RWPE2 (cell line): ENCODE measurements at regions not wholly inside any gene's neighbourhood (a gene's known extent, or its start where the extent isn't known, plus 50 kb on each side); places are given as distances from the start of the nearest gene placed in this dataset.

Experiments used
- ATAC-seq: fragments of 200-7000 bp; cut with Tn5 transposase; 3 replicates; pipeline ENCODE4 v1.9.1; 2021; ENCODE audit warnings: low read depth
- DNase-seq: peaks from one replicate; pipeline ENCODE4 v3.0.0-alpha.2; 2020; ENCODE audit warnings: low spot score
- H3K27ac ChIP-seq: fragments of 450-650 bp; 2 replicates; pipeline ENCODE4 v1.5.1; 2017; ENCODE audit warnings: mild to moderate bottlenecking; ENCODE audit not compliant: poor library complexity, severe bottlenecking
- H3K27me3 ChIP-seq: fragments of 250-450 bp; sonication (Bioruptor Pico); 2 replicates; pipeline ENCODE4 v1.5.1; 2021; ENCODE audit warnings: mild to moderate bottlenecking, moderate library complexity; ENCODE audit not compliant: insufficient read depth, poor library complexity, severe bottlenecking
- H3K36me3 ChIP-seq: fragments of 250-450 bp; sonication (Bioruptor Pico); 2 replicates; pipeline ENCODE4 v1.5.1; 2020; ENCODE audit warnings: low read depth, mild to moderate bottlenecking, moderate library complexity
- H3K4me1 ChIP-seq: fragments of 250-450 bp; sonication (Bioruptor Pico); 2 replicates; pipeline ENCODE4 v1.5.1; 2021; ENCODE audit warnings: mild to moderate bottlenecking, moderate library complexity; ENCODE audit not compliant: insufficient read depth, poor library complexity, severe bottlenecking
- H3K4me3 ChIP-seq: fragments of 250-450 bp; sonication (Bioruptor Pico); 2 replicates; pipeline ENCODE4 v1.5.1; 2021; ENCODE audit warnings: mild to moderate bottlenecking, moderate library complexity; ENCODE audit not compliant: severe bottlenecking
- H3K9me3 ChIP-seq: fragments of 250-450 bp; sonication (Bioruptor Pico); 2 replicates; pipeline ENCODE4 v1.5.1; 2021; ENCODE audit warnings: mild to moderate bottlenecking, moderate library complexity; ENCODE audit not compliant: severe bottlenecking
- TF ChIP-seq, protein P1 (sequence below): fragments of 450-650 bp; IDR thresholded peaks from one replicate; pipeline ENCODE4 v1.5.1; 2017; ENCODE audit warnings: mild to moderate bottlenecking, moderate library complexity; ENCODE audit not compliant: poor library complexity, severe bottlenecking

DNA sequence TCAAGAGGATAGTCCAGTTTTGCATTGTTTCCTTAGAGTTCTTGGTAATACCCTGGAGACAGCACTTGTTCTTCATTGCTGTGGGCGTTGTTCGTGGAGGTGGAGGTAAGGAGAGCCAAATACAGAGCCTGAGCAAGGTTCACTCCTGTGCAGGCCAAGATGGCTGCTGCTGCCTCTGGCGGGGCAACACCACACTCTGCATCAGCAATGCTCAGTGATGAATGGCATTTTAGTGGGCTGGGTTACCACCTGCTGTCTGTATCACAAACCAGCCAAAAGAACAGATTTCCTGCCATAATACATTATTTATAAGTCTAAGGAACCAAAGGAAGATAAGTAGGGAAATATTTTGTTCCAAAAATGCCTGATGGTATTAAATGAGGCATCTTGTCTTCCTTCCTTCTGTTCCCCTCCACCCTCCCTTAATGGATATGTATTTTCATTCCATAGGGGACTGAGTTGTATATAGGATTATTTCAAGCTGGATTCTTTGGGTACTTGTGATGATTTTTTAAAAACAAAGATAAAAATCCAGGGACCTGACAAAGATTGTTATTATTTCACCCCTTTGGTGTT is 61.6 kb upstream of the LIMCH1 start:
- Histone ChIP-seq H3K4me1 (peaks cover 24% of the 10 kb centered on the region), H3K27ac (peak overlapping the region; percentile 76), H3K36me3 (peaks cover 8% of the 10 kb centered on the region), H3K9me3 (no peaks in the 10 kb centered on the region), H3K27me3 (no peaks in the 10 kb centered on the region), H3K4me3 (no peak overlapping the region)
- no peak for ATAC-seq
- no peak for DNase-seq
- TF ChIP-seq, protein P1, sequence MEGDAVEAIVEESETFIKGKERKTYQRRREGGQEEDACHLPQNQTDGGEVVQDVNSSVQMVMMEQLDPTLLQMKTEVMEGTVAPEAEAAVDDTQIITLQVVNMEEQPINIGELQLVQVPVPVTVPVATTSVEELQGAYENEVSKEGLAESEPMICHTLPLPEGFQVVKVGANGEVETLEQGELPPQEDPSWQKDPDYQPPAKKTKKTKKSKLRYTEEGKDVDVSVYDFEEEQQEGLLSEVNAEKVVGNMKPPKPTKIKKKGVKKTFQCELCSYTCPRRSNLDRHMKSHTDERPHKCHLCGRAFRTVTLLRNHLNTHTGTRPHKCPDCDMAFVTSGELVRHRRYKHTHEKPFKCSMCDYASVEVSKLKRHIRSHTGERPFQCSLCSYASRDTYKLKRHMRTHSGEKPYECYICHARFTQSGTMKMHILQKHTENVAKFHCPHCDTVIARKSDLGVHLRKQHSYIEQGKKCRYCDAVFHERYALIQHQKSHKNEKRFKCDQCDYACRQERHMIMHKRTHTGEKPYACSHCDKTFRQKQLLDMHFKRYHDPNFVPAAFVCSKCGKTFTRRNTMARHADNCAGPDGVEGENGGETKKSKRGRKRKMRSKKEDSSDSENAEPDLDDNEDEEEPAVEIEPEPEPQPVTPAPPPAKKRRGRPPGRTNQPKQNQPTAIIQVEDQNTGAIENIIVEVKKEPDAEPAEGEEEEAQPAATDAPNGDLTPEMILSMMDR = no peak

DNA sequence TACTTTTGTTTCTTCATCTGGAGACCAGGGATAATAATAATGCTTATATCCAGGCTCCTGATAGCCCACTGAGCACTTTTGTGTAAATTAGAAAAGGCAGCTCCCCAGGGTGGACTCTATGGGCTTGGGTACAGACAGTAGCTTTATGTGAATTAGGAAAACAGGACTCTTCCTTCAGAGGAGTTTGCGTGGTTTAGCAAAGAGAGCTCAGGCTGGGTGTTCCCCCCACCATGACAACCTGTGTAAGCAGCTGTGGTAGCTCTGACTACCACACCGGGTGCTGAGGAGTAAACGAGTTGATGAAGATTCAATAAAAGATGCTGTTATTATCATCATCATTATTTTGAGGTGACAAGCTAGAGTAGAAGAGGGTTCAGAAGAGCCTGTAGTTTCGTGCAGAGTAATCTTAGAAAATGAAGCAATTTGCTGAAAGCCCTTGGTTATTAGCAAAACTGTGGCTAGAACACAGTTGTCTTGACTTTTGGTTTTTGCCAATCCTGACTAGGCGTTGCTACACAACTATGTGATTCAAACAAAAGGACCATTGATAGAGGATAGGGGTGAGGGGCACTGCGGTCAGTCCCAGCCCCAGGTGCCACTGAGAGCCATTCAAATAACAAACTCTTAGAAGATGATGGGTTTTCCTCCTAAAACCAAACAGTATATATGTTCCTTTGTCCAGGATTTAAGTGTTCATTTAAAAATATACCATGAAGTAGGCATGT is 60.6 kb upstream of the LIMCH1 start:
- DNase-seq (no peak), ATAC-seq (no peak)
- H3K9me3 ChIP-seq = no peaks in the 10 kb centered on the region
- H3K27ac ChIP-seq = peak overlapping the region; percentile 76
- peaks cover 24% of the 10 kb centered on the region for H3K4me1 ChIP-seq
- TF ChIP-seq, protein P1 = no peak
- no peak overlapping the region for H3K4me3 ChIP-seq
- H3K36me3 ChIP-seq = peaks cover 8% of the 10 kb centered on the region
- no peaks in the 10 kb centered on the region for H3K27me3 ChIP-seq

DNA sequence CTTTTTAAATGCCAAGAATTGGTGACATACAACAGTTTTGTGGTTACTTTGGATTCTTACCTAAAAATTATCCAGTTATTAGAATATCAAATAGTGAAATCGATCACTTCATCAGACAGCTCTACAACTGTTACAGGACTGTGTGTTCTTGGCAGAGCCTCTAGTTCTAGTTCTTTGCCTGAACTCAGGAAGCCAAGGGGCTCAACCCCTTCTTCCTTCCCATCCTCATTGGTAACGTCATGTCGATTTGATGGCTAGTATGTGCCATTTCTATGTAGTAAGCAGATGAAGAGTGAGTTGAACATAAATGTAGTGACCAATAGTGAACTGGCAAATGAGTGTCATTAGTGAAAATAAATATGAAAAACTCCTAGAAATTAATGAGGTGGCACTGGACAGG is 59.4 kb upstream of the LIMCH1 start:
- Histone ChIP-seq H3K9me3 (no peaks in the 10 kb centered on the region), H3K4me1 (peaks cover 24% of the 10 kb centered on the region), H3K4me3 (no peak overlapping the region), H3K27me3 (no peaks in the 10 kb centered on the region), H3K36me3 (peaks cover 8% of the 10 kb centered on the region), H3K27ac (no peak overlapping the region)
- DNase-seq (no peak), ATAC-seq (no peak)
- TF ChIP-seq, protein P1 = no peak

DNA sequence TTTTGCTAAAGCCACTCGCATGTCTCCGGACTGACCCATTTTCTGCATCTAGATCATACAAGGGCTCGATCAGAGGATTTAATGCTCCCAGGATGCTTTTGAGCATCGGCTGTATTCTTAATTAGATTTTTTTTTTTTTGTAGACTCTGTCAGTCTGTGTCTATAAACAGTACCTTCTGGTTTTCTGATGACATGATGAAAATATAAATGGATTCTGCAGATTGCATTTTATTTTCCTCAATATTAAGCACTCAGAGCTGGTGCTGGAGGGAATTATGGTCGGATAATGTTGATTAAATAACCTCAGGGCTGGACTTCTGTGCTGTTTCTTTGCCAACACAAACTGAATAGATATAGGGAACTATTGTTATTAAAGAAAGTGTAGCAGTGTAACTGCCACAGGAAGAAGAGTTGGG is 57.1 kb upstream of the LIMCH1 start:
- no peak for DNase-seq
- H3K9me3 ChIP-seq = no peaks in the 10 kb centered on the region

More for the DNA sequence above, 57.1 kb upstream of the LIMCH1 start:
- TF ChIP-seq, protein P1 = no peak
- ATAC-seq = no peak
- Histone ChIP-seq H3K27ac (no peak overlapping the region), H3K4me3 (no peak overlapping the region), H3K4me1 (peaks cover 8% of the 10 kb centered on the region), H3K36me3 (peaks cover 8% of the 10 kb centered on the region), H3K27me3 (no peaks in the 10 kb centered on the region)
